Psoas muscle (tissue), 7 donors: ENCODE measurements at regions not wholly inside any gene's neighbourhood (a gene's known extent, or its start where the extent isn't known, plus 50 kb on each side); places are given as distances from the start of the nearest gene placed in this dataset.

Source experiments
- ATAC-seq, 4 donors: fragments of 200-7000 bp; cut with Tn5 transposase; one replicate each; pipeline ENCODE4 v1.9.1; 2020; ENCODE audit warnings: moderate library complexity in 3 of 4, mild to moderate bottlenecking in 2 of 4
- DNase-seq, 2 donors: peaks; one replicate each; pipeline ENCODE4 v3.0.0-alpha.2; 2020
- H3K27ac ChIP-seq: fragments of 200-600 bp; one replicate; pipeline ENCODE4 v1.8.0; 2022
- H3K27me3 ChIP-seq, 3 donors: fragments of 200-600 bp in 1 of 3; one replicate each; pipeline versions ENCODE4 v1.6.1 to v1.8.0; 2013 to 2022; ENCODE audit warnings: low read length in 2 of 3, mild to moderate bottlenecking in 2 of 3, moderate library complexity in 1 of 3; ENCODE audit not compliant: insufficient read depth in 3 of 3
- H3K36me3 ChIP-seq, 2 donors: fragments of 200-600 bp in 1 of 2; one replicate each; pipeline versions ENCODE4 v1.6.1 to v1.8.0; 2013 to 2022; ENCODE audit warnings: low read depth in 1 of 2, mild to moderate bottlenecking in 1 of 2, moderate library complexity in 1 of 2; ENCODE audit not compliant: insufficient read depth in 1 of 2
- H3K4me1 ChIP-seq: fragments of 200-600 bp; one replicate; pipeline ENCODE4 v1.8.0; 2022
- H3K4me3 ChIP-seq: fragments of 200-600 bp; one replicate; pipeline ENCODE4 v1.8.0; 2022; ENCODE audit warnings: mild to moderate bottlenecking
- H3K9me3 ChIP-seq: fragments of 200-600 bp; one replicate; pipeline ENCODE4 v1.8.0; 2022
- CTCF ChIP-seq: fragments of 200-600 bp; IDR thresholded peaks from one replicate; pipeline ENCODE4 v1.8.0; 2022; ENCODE audit warnings: antibody characterized with exemption
- WGBS, 3 donors: extraction: QIAGEN DNeasy Blood & Tissue Kit; methylation state at CpG; one replicate each; pipeline versions ENCODE4 v1.1.6 to v1.1.7; 2013; 5-methylcytosine and 5-hydroxymethylcytosine counted together
- intact Hi-C, 2 donors: fragments of 100-400 bp; cut with DNase I; formaldehyde crosslinking; loops; one replicate each; pipeline versions ENCODE4 v1.11.0 to v1.14.2; 2022
- donor health status: healthy with polysubstance abuse.
- donor health status: DM: no; HTN: no; CAD: no; lungs with moderate emphysema.
- donor health status: Bipolar disorder and iron deficiency.
- donor health status: healthy.
- donor health status: DM: yes; HTN: yes; CAD: no.
- donor health status: DM: no; HTN: no; CAD: no.
- donor health status: DM: yes; HTN: yes; CAD: no.

GRCh38 chr15:36497901-36498300 is 81.5 kb upstream of the CDIN1 start:
- Histone ChIP-seq H3K4me3 (no peak overlapping the region), H3K36me3 (no peaks in the 10 kb centered on the region), H3K27ac (no peak overlapping the region), H3K4me1 (no peaks in the 10 kb centered on the region), H3K27me3 (peaks cover 0 to 3% (median 0%) of the 10 kb centered on the region in 3 donors), H3K9me3 (no peaks in the 10 kb centered on the region)
- intact Hi-C loops: no loop called here
- DNase-seq (no peak), ATAC-seq (no peak)
- 69 to 76% (median 74%) methylated on average over 4 of the region's 4 CpGs for WGBS, 3 donors
- TF ChIP-seq CTCF: no peak

- Histone ChIP-seq H3K9me3 (no peaks in the 10 kb centered on the region), H3K27ac (no peak overlapping the region), H3K4me3 (no peak overlapping the region), H3K36me3 (no peaks in the 10 kb centered on the region), H3K4me1 (no peaks in the 10 kb centered on the region), H3K27me3 (peaks cover 0 to 3% (median 0%) of the 10 kb centered on the region in 3 donors)
- DNase-seq (no peak), ATAC-seq (no peak)
- 86 to 91% (median 88%) methylated on average over 4 of the region's 4 CpGs for WGBS, 3 donors
- intact Hi-C loops: no loop called here
- TF ChIP-seq CTCF: no peak
These were observed 81.0 kb upstream of the CDIN1 start for GRCh38 chr15:36498401-36498800.

GRCh38 chr15:36498916-36499315 is 80.5 kb upstream of the CDIN1 start:
- Histone ChIP-seq H3K27me3 (peaks cover 0 to 3% (median 0%) of the 10 kb centered on the region in 3 donors), H3K4me3 (no peak overlapping the region), H3K4me1 (no peaks in the 10 kb centered on the region), H3K36me3 (no peaks in the 10 kb centered on the region), H3K27ac (no peak overlapping the region), H3K9me3 (no peaks in the 10 kb centered on the region)
- WGBS, 3 donors: 56 to 66% (median 64%) methylated on average over 2 of the region's 2 CpGs
- TF ChIP-seq CTCF: no peak
- intact Hi-C loops: no loop called here
- ATAC-seq (no peak), DNase-seq (no peak)

GRCh38 chr15:36499412-36500389 is 79.7 kb upstream of the CDIN1 start:
- DNase-seq (no peak), ATAC-seq (no peak)
- intact Hi-C loops: loop anchor here (2.0 to 10.0 kb wide), 2 partner anchors 385 to 635 kb away; no protein-coding TSS in a partner anchor
- Histone ChIP-seq H3K27ac (no peak overlapping the region), H3K27me3 (peaks cover 0 to 3% (median 0%) of the 10 kb centered on the region in 3 donors), H3K4me1 (no peaks in the 10 kb centered on the region), H3K9me3 (no peaks in the 10 kb centered on the region), H3K4me3 (no peak overlapping the region), H3K36me3 (no peaks in the 10 kb centered on the region)
- no peak for TF ChIP-seq CTCF
- 68 to 73% (median 70%) methylated on average over 6 of the region's 6 CpGs for WGBS, 3 donors
